Stimulated activated CD4-positive, alpha-beta T cell treated with anti-CD3 and anti-CD28 coated beads, Interleukin-1b, Interleukin-23, amount 100 ng/mL, for 4 hours (primary cell): ENCODE measurements at regions not wholly inside any gene's neighbourhood (a gene's known extent, or its start where the extent isn't known, plus 50 kb on each side); places are given as distances from the start of the nearest gene placed in this dataset.
"Not testable (repeated sequence)": the region's sequence is repeated elsewhere in the genome, so short reads cannot be mapped to it uniquely, and the experiment has no call there.

Experiments
- DNase-seq, 2 donors: peaks; one replicate each; pipeline ENCODE4 v3.0.0-alpha.2; 2020; ENCODE audit warnings: low read depth in 2 of 2

DNA sequence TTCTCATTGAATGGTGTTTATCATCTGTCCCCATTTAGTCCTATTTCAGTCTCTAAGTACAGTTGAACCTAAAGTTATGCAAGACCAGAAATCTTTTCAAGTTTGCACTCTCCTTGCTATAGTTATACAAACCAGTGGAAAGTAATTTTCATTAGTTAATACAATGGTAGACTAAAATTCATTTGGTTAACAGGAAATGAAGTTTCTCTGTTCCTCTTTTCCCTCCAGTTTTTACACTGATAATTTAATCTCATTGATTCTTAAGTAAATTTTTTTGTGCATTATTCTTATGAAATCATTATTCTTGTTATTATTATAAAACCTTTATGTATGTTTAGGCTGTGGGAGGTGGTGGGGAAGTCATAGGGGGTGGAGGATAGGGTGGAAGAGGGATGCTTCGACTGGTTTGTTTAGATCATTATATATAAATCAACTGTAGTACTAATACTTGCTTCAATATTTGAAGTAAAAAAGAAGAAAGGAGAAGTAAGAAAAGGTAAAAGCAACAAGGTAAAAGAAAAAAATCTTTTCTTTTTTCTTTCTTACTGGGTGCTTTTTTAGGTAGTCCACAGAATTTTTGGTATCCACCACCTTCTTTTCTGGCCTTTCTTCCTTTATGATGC is 104.1 kb downstream of the GPR85 start:
- no peak for DNase-seq

- DNase-seq = no peak
Measured at GRCh38 chr7:112981966-112982365, 104.7 kb downstream of the GPR85 start.

- DNase-seq = not testable (repeated sequence)
Measured at GRCh38 chr7:112979055-112979454, 107.6 kb downstream of the GPR85 start.

DNA sequence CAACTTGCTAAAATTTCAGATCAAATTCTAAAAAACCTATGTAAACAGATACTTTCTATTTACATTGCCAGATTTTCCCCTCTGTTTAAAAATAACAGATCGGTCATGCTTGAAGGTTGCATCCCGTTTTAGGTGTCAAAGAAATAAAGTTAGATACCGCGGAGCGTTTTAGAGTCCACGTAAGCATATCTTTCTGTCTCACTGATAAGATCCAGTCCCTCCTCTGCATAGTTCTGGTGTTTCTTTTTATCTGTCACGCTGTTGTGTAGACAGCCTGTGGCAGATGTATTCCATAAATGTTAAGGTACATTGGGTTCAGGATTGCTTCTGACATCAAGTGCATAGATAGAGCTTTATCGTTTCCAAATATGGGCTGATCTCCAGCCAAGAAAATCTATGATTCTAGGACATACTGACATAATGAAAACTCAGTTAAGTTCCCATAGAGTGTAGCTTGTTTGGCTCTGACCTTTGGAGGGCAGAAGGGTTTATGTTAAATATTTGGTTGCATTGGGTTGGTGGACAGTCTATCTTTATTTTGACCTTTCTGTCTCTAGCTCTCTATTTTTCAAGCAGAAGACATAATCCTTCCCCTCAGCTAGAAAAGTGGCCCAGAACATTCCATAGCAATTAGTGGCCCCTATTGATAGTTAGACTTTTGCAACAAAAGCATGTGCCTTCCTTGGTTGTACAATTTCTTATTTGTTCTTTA is 109.2 kb downstream of the GPR85 start:
- DNase-seq = not testable (repeated sequence)

DNA sequence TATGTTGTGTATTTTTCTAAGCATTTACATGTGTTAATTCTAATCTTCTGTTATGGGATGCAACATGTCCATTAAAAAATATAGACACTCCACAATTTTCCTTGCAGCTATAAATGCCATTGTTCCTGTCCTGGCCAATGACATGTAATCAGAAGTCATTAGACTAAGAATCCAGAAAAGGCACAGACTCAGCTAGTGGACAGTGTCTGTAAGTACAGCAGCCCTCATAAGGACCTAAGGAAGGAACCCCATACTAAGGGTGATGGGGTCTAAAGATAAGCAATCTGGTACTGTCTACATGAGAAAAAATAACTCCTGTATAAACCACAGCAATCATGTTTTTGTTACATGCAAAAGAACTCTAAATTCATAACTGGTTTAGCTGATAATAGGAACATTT is 115.9 kb downstream of the GPR85 start:
- DNase-seq = no peak

DNA sequence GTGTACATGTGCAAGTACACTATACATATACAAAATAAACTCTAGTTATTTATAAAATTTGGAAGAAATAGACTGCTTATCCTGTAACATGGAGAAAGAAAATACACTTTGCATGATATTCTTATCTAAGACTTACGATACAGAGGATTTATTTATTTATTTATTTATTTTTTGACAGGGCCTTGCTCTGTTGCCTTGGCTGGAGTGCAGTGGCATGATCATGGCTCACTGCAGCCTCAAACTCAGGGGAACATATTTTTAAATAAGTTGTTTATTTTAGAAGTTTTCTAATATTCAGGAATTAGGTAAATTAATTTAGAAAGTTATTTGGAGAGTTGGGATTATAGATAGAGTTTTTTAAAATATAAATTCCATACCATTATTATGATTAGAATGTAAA is 116.7 kb downstream of the GPR85 start:
- no peak for DNase-seq

GRCh38 chr7:112965506-112965905 is 121.1 kb downstream of the GPR85 start:
- DNase-seq = no peak

GRCh38 chr7:112963634-112964033 is 123.0 kb downstream of the GPR85 start:
- DNase-seq = no peak

DNA sequence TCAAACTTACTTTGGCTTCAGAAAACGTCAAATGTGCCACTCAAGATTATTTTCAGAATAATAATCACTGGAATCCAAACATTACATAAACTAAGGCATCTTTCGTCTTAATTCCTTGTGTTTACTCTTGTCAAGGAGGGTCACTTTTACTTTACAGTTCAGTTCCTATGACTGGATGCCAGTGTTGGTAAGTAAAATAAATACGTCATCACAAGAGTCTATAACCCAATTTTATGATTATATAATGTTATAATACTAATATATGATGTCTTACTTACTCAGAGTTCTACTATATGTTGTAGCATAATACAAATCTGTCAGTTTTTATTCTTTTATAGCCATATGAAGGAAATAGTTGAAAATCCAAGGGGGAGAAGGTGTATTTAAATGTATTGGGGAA is 123.8 kb downstream of the GPR85 start:
- DNase-seq = no peak

DNA sequence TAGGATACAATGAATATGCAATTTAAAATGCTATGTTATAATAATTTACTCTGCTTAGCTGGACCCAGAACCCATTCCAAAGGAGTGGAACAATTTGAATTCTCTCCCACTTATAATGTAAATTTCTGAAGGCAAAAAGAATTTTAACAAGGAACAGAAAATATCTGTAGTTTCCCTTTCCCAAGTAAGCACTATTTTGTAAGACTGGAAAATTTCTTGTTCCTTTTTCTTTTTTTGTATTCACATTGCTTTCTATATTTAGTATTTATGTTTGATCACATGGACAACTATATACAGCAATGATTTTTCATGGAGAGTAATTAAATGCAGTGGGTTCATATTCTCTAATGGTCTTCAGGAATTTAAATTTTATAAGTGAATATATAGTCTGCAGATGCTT is 127.4 kb downstream of the GPR85 start:
- DNase-seq = no peak

- no peak for DNase-seq
Measured at GRCh38 chr7:112958775-112959174, 127.9 kb downstream of the GPR85 start.

- DNase-seq = no peak
Measured at GRCh38 chr7:112957901-112958300, 128.7 kb downstream of the GPR85 start.

GRCh38 chr7:112953031-112953430 is 133.6 kb downstream of the GPR85 start:
- DNase-seq = not testable (repeated sequence)

DNA sequence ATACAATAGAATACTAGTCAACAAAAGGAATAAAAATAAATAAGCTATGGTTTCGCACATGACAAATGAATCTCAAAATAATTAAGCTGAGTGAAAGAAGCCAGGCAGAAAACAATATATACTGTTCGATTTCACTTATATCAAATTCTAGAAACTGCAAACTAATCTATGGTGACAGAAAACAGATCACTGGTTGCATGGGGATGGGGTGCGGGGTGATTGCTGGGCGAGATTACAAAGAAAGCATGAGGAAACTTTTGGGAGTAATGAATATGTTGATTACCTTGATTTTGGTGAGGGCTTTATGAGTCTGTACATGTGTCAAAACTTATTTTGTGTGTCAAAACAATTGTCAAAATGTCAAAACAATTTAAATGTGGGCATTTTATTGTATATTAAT is 135.6 kb downstream of the GPR85 start:
- DNase-seq = no peak

DNA sequence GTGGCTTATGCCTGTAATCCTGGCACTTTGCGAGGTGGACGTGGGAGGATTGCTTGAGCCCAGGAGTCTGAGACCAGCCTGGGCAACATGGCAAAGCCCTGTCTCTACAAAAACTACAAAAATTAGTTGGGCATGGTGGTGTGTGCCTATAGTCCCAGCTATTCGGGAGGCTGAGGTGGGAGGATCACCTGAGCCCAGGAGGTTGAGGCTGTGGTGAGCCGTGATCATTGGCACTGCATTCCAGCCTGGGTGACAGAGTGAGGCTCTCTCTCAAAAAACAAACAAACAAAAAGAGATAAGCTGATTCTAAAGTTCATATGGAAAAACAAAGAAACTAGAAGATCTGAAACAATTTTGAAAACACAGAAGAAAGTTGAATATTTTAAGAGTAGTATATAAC is 136.9 kb downstream of the GPR85 start:
- not testable (repeated sequence) for DNase-seq

GRCh38 chr7:112946350-112946749 is 140.3 kb downstream of the GPR85 start:
- no peak for DNase-seq

DNA sequence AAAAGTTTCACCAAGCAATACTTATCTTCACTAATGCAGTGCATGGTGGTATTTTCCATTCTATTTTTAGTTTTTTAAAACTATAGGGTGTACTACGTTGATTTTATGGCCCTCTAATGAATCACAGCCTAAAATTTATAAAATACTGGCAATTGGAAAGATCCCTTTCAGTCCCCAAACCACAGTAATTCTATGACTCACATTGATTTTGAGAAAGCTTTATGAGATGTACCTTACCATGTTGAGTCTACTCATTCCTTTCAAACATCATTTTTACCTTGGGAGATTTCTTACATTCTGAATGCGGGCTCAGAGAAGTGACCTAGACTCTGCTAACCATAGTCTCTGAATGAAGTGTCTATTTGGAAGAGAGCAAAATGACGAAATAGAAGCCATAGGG is 141.6 kb downstream of the GPR85 start:
- no peak for DNase-seq

DNA sequence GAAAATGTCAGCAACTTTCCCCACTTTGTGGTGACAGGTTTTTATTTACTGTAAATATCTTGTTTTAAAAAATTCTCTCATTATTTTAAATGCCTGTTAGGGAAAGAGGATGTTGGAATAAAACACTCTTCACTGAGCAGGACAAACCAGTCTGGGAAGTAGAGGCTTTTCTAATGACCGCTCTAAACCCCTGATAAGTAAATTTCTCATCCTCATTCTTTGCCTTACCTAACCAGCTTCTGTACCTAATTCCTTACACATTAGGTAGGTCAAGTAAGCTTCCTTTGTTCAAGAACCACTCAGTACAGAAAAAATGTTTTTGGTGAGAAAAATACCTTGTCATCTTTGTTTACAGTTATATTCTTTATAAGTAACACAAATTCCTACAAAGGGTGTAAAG is 143.6 kb downstream of the GPR85 start:
- DNase-seq = no peak

DNA sequence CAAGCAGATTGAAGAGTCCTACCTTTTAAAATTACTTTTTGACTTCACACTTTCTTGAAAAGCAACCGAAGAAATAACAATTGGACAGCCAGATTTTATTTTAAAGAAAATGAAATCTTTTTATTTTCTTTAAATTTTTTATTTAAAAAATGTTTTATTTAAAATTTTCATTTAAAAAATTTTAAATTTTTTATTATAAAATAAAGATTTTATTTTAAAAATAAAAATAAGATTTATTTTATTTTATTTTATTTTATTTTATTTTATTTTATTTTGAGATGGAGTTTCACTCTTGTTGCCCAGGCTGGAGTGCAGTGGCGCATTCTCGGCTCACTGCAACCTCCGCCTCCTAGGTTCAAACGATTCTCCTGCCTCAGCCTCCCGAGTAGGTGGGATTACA is 144.5 kb downstream of the GPR85 start:
- DNase-seq = not testable (repeated sequence)

- DNase-seq = no peak
Measured at GRCh38 chr7:112940314-112940732, 146.3 kb downstream of the GPR85 start.

GRCh38 chr7:112939574-112940313 is 146.9 kb downstream of the GPR85 start:
- DNase-seq = peak; percentile 98 to 99

DNA sequence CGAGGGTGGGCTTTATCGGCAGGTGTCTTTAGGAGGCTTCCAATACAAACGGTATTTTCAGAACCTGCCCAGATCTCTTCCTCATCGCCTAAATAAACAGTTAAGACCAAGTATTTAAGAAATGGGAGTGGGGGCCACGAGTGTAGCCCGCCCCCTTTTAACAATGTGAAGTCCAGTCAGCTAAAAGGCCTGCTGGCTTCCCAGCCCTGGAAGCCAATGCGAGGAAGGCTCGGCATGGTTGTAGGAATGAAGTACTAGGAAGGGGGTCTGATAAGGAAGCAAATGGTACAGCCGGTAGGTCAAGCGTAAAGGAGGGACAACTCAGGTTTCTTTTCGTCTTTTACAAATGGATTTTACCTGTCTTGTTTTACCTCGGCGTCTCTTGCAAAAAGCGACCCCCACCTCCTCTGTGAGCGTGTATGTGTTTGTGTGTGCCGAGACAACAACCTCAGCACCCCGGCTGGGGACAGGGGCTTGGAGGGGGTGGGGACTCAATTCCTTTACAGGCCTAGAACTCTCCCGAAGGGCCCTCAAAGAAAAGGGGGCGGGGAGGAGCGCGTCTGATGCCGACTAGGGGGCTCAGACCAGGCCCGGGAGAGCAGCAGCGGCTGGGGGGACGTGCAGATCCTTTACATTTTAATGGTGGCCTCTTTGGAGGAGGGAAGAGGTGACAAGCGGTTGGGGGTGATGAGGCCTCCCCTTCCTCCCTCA is 147.6 kb downstream of the GPR85 start:
- DNase-seq = peak in 1 of 2 donors; percentile 11
